ENCODE measurements at regions not wholly inside any gene's neighbourhood (a gene's known extent, or its start where the extent isn't known, plus 50 kb on each side); places are given as distances from the start of the nearest gene placed in this dataset.

GRCh38 chr14:56885825-56886224, 75.5 kb upstream of the OTX2 start:
- Histone ChIP-seq H3K36me3 (ENCODE audit: control insufficient read depth, insufficient read depth, low read length) (no peaks in the 10 kb centered on the region), H3K27ac (ENCODE audit: extremely low read depth, low read depth, low read length) (no peak overlapping the region), H3K4me3 (no peak overlapping the region), H3K4me1 (replicated peaks in 1 of 2; ENCODE audit: control insufficient read depth in 2 of 2, insufficient read depth in 2 of 2, low read length in 2 of 2) (no peaks in the 10 kb centered on the region), H3K79me2 (ENCODE audit: control insufficient read depth, insufficient read depth, low read length) (no peaks in the 10 kb centered on the region), H3K9me1 (ENCODE audit: control insufficient read depth, insufficient read depth, low read length) (no peaks in the 10 kb centered on the region), H3K9ac (ENCODE audit: insufficient read depth in 1 of 2, low read depth in 2 of 2, low read length in 2 of 2) (no peak overlapping the region), H4K20me1 (replicated peaks; ENCODE audit: control insufficient read depth, insufficient read depth, low read length) (no peaks in the 10 kb centered on the region), H2AFZ (ENCODE audit: low read depth, low read length) (no peak overlapping the region), H3K9me3 (replicated peaks; ENCODE audit: control insufficient read depth, insufficient read depth, low read depth, low read length) (no peaks in the 10 kb centered on the region), H3K27me3 (ENCODE audit: control insufficient read depth in 2 of 2, insufficient read depth in 2 of 2, low read length in 2 of 2) (no peaks in the 10 kb centered on the region), H3K4me2 (ENCODE audit: insufficient read depth, low read length) (no peak overlapping the region)
- WGBS (ENCODE audit: insufficient coverage, low coverage, missing lambda C conversion rate), result 0% methylated on average over 2 of the region's 2 CpGs
- ATAC-seq (no peak), DNase-seq (ENCODE audit: extremely low read depth in 1 of 4, low spot score in 3 of 4) (no peak), FAIRE-seq (no peak)
- ChIA-PET CTCF (ENCODE audit: low intra/inter-chr PET ratio) (no interaction called here), POLR2A (interaction anchor here (1.2 kb wide), 1 partner anchor 26 kb away, joined by 3 read pairs; no protein-coding TSS in a partner anchor)
- BruUV-seq (replicated peaks), result no TSS peak
- no peak for TF ChIP-seq ELF4 (CRISPR knock-in tag; IDR thresholded peaks at IDR 0.05)
- no peak for TF ChIP-seq GATAD2A (IDR thresholded peaks at IDR 0.05)
- TF ChIP-seq SETDB1 (IDR thresholded peaks at IDR 0.05; ENCODE audit: low read length), result no peak
- TF ChIP-seq CHD2 (IDR thresholded peaks at IDR 0.05; ENCODE audit: low read depth, low read length), result no peak
- TF ChIP-seq ATF6 (CRISPR knock-in tag; IDR thresholded peaks at IDR 0.05), result no peak
- TF ChIP-seq ZBTB5 (IDR thresholded peaks at IDR 0.05), result no peak
- no peak for TF ChIP-seq ZNF347 (CRISPR knock-in tag; IDR thresholded peaks at IDR 0.05; ENCODE audit: low read depth)
- intact Hi-C loops (cut with micrococcal nuclease), result loop anchor here (10.0 kb wide), 1 partner anchor 179 kb away; no protein-coding TSS in a partner anchor
- in situ Hi-C loops (cut with MboI), result no loop called here

All from K562 (cell line).